ENCODE measurements at regions not wholly inside any gene's neighbourhood (a gene's known extent, or its start where the extent isn't known, plus 50 kb on each side); places are given as distances from the start of the nearest gene placed in this dataset.

- TF ChIP-seq CTCF (IDR thresholded peaks at IDR 0.05; ENCODE audit: poor library complexity): no peak
- no peak for TF ChIP-seq EZH2 (IDR thresholded peaks at IDR 0.05; ENCODE audit: borderline replicate concordance)
- no peak for TF ChIP-seq EZH2phosphoT487 (IDR thresholded peaks at IDR 0.05; ENCODE audit: low read depth, severe bottlenecking, unreplicated experiment)
These were observed 66.2 kb downstream of the PRR18 start for GRCh38 chr6:166241974-166242373.
